Fibroblast of skin of left quadriceps (primary cell): ENCODE measurements at regions not wholly inside any gene's neighbourhood (a gene's known extent, or its start where the extent isn't known, plus 50 kb on each side); places are given as distances from the start of the nearest gene placed in this dataset.
"Not testable (repeated sequence)": the region's sequence is repeated elsewhere in the genome, so short reads cannot be mapped to it uniquely, and the experiment has no call there.

Source experiments
- DNase-seq, 2 experiments: peaks; one replicate each; pipeline ENCODE4 v3.0.0-alpha.2; 2013; ENCODE audit warnings: low read depth in 2 of 2

GRCh38 chr6:142637624-142638351 is 307.2 kb downstream of the HIVEP2 start:
- no peak for DNase-seq

DNA sequence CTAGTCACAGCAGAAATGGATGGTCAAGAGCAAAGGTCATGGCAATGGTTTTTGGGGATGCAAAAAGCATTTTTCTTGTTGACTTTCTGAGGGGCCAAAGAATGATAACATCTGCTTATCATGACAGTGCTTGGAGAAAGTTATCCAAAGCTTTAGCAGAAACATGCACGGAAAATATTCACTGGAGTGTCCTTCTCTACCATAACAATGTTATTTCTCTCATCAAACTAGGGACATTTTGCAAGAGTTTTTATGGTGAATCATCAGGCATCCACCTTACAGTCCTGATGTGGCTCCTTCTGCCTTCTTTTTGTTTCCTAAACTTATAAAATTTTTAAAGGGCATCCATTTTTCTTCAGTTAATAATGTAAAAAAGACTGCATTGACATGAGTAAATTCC is 302.3 kb downstream of the HIVEP2 start:
- no peak for DNase-seq

- DNase-seq, result no peak
Observed at GRCh38 chr6:142644866-142645265, 300.1 kb downstream of the HIVEP2 start.

DNA sequence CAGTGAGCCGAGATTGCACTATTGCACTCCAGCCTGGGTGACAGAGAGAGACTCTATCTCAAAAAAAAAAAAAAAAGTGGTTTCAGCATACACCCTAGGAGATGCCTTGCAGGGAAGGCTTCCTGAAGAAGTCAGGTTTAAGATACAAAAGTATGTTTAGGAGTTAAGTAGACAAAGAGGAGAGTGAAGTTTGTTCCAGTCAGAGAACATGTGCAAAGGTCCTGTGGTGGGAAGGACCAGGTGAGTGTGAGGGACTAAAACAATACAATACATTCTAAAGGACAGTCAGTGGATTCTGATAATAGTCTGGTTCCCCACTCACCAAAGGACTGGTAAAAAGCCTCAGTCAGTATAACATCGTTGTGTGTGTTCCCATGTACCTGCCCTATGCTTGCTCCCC is 299.3 kb downstream of the HIVEP2 start:
- DNase-seq, result no peak

GRCh38 chr6:142647449-142648035 is 297.4 kb downstream of the HIVEP2 start:
- no peak for DNase-seq

- no peak for DNase-seq
Observed at GRCh38 chr6:142648036-142648451, 296.9 kb downstream of the HIVEP2 start.

GRCh38 chr6:142648526-142648925 is 296.4 kb downstream of the HIVEP2 start:
- DNase-seq, result no peak

- not testable (repeated sequence) for DNase-seq
Observed at GRCh38 chr6:142649438-142650234, 295.3 kb downstream of the HIVEP2 start.

DNA sequence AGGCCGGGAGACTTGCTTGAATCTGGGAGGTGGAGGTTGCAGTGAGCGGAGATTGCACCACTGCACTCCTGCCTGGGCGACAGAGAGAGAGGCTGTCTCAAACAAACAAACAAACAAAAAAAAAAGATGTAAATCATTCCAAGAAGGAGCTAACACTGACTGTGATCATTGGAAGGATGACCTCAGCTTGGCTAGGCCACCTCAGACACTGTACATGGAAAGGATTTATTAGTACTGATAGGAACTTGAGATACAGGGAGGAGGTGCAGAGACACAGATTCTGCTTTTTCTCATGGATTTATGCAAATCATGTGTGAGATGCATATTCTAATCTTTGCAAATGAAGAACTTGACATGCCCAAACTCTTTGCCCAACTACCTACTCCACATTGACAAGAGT is 293.6 kb downstream of the HIVEP2 start:
- DNase-seq, result no peak

- DNase-seq, result no peak
Observed at GRCh38 chr6:142653710-142654420, 291.1 kb downstream of the HIVEP2 start.

- DNase-seq, result no peak
Observed at GRCh38 chr6:142659661-142660060, 285.3 kb downstream of the HIVEP2 start.

GRCh38 chr6:142665393-142665792 is 279.6 kb downstream of the HIVEP2 start:
- DNase-seq, result no peak

GRCh38 chr6:142666599-142667185 is 278.3 kb downstream of the HIVEP2 start:
- DNase-seq, result no peak

DNA sequence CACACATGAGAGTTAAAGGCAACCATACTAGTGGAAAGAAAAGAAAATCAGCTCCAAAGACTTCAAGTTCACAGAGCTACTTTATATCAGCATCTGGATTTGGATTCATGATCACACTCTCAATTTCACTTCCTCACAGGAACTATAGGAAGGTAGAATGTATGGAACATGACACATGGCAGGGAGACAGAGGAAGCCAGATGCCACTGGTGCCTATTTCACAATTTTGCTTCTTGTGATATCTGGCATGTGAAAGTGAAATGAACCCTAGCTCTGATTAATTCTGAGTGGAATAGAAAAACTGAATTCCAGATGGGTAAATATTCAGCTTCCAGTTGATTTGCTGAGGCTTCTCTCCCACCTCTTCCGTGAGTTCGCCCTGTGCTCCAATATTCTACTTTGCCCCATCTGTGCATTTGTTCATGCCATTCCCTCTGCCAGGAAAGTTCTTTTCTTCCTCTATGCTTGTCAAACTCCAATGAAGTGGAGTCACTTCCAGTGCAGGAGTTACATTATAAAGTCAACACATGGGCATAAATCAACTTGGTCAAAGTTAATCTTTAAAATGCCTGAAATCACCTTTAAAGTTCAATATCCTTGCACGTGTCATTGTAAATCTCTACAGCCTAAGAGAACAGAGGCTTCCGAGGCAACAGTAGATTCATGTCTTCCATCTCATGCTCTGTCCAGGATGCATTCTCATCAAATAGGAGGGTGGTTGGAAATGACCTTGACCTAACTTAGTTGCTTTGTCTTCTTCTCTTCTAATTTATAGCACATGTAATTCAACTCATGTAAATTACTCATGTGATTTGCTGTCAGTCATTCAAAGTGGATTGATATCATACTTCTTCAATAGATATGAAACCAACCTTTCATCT is 275.3 kb downstream of the HIVEP2 start:
- no peak for DNase-seq

DNA sequence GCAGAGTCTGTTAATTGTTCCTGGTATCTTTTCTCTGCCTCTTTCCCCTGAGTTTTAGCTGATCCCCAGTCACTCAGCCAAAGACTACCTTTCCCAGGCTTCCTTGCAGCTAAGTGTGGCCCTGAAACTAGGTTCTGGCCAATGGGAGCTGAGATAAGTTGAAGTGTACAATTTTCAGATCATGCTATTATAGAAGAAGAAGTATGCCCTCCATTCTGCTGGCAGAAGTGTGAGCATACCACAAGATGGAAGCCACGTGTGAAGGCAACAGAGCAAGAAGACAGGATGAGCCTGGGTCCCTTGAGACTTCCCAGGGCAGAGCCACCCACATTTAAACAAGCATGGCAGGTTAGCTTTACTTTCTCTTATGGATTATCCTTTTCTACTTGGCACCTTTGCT is 273.2 kb downstream of the HIVEP2 start:
- no peak for DNase-seq

GRCh38 chr6:142675517-142675916 is 269.5 kb downstream of the HIVEP2 start:
- no peak for DNase-seq

DNA sequence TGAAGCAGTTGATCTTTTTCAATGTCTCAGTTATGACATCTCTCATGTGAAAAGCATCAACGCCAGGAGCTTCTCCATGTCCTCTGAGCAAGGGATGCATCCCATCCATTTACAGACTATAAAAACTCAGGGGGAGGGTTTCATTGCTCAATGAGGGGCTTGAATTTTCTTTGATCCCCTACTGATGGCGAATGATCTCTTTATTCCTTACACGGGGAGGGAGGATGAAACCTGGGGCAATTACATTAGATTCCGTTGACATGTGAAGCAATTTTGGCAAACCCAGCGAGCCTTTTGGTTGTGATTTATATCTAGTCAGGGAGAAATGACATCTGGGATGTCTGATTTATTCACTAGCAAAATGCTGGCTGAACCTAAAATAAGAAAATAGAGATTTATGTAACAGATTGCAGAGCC is 268.9 kb downstream of the HIVEP2 start:
- DNase-seq, result no peak

- DNase-seq, result no peak
Observed at GRCh38 chr6:142676647-142677192, 268.3 kb downstream of the HIVEP2 start.

GRCh38 chr6:142679907-142680700 is 264.9 kb downstream of the HIVEP2 start:
- no peak for DNase-seq

- DNase-seq, result no peak
Observed at GRCh38 chr6:142681099-142681498, 263.9 kb downstream of the HIVEP2 start.
